ENCODE measurements at regions not wholly inside any gene's neighbourhood (a gene's known extent, or its start where the extent isn't known, plus 50 kb on each side); places are given as distances from the start of the nearest gene placed in this dataset.

DNA sequence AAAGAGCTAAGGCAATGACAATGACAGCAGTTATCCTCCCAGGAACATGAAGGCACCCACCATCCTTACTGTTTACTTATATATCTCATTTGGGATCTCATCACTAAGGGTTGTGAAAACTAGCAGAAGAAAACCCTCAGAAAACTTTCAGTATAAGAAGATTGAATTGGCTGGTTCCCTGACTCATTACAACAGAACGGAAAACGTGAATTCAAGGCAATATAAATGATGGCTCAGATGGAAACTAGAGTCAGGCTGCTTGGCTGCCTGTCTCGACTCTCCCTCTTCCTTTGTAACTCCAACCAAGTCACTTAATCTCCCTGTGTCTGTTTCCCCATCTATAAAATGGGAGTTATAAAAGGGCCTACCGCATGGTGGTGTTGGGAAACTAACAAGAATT is 387.1 kb upstream of the JARID2 start:
- H3K4me3 ChIP-seq (replicated peaks in 1 of 2; ENCODE audit: low read depth in 2 of 2, low read length in 2 of 2): no peak overlapping the region
- TF ChIP-seq, protein P1, sequence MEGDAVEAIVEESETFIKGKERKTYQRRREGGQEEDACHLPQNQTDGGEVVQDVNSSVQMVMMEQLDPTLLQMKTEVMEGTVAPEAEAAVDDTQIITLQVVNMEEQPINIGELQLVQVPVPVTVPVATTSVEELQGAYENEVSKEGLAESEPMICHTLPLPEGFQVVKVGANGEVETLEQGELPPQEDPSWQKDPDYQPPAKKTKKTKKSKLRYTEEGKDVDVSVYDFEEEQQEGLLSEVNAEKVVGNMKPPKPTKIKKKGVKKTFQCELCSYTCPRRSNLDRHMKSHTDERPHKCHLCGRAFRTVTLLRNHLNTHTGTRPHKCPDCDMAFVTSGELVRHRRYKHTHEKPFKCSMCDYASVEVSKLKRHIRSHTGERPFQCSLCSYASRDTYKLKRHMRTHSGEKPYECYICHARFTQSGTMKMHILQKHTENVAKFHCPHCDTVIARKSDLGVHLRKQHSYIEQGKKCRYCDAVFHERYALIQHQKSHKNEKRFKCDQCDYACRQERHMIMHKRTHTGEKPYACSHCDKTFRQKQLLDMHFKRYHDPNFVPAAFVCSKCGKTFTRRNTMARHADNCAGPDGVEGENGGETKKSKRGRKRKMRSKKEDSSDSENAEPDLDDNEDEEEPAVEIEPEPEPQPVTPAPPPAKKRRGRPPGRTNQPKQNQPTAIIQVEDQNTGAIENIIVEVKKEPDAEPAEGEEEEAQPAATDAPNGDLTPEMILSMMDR (IDR thresholded peaks at IDR 0.05; ENCODE audit: low read depth, low read length): no peak
- DNase-seq (ENCODE audit: low read depth in 2 of 2): no peak

DNA sequence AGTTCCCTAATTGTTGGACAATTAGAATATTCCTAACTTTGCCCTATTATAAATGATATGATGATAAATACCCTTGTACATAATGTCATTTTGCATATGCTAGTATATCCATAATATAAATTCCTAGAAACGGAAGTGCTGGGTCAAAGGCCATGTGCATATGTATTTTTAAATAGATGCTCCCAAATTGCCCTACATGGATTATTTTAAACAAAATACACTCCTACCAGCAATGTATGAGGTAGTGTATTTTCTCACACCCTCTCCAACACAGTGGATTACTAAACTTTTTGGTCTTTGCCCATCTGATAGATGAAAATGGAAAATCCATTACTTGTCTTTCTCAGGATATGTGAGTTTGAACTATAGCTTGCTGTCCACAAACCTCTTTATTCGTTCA is 385.1 kb upstream of the JARID2 start:
- DNase-seq (ENCODE audit: low read depth in 2 of 2): no peak
- no peak overlapping the region for H3K4me3 ChIP-seq (replicated peaks in 1 of 2; ENCODE audit: low read depth in 2 of 2, low read length in 2 of 2)
- TF ChIP-seq, protein P1 (IDR thresholded peaks at IDR 0.05; ENCODE audit: low read depth, low read length): no peak

DNA sequence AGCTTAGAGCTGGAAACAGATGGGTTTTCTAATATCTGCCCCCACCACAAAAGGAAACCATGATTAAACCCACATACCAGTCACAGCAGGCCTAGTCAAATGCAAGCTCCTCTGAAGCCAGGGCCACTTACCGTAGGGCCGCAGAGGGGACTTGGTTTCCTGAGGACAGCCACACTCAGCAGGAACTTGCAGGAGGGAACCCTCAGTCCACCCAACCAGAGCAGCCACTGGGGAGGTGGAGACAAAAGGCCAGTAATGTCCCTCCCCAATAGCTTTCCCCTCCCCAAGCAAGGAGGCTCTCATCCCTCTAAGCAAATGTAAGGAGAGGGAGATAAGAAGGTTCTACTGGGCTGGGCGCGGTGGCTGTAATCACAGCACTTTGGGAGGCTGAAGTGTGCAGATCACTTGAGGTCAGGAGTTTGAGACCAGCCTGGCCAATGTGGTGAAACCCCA is 384.4 kb upstream of the JARID2 start:
- DNase-seq (ENCODE audit: low read depth in 2 of 2): no peak
- TF ChIP-seq, protein P1 (IDR thresholded peaks at IDR 0.05; ENCODE audit: low read depth, low read length): no peak
- no peak overlapping the region for H3K4me3 ChIP-seq (replicated peaks in 1 of 2; ENCODE audit: low read depth in 2 of 2, low read length in 2 of 2)

DNA sequence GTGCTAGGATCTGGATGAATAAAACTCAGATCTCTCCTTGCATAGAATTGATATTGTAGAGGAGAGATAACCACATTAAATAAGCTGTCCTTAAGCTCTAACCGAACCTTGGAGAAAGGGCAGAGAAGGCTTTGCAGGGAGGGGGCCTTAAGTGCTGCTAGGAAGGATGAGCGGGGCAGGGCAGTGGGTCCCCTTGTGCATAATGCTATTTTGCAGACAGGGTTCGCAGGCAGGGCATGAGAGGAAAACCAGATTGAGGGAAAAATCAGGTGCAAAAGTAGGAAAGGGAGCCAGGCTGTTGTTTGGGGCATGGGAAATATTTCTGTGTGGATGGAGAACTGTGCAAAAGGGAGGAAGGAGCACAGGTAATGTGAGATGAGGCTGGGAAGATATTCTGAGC is 383.0 kb upstream of the JARID2 start:
- TF ChIP-seq, protein P1 (IDR thresholded peaks at IDR 0.05; ENCODE audit: low read depth, low read length): no peak
- no peak for DNase-seq (ENCODE audit: low read depth in 2 of 2)
- no peak overlapping the region for H3K4me3 ChIP-seq (replicated peaks in 1 of 2; ENCODE audit: low read depth in 2 of 2, low read length in 2 of 2)

DNA sequence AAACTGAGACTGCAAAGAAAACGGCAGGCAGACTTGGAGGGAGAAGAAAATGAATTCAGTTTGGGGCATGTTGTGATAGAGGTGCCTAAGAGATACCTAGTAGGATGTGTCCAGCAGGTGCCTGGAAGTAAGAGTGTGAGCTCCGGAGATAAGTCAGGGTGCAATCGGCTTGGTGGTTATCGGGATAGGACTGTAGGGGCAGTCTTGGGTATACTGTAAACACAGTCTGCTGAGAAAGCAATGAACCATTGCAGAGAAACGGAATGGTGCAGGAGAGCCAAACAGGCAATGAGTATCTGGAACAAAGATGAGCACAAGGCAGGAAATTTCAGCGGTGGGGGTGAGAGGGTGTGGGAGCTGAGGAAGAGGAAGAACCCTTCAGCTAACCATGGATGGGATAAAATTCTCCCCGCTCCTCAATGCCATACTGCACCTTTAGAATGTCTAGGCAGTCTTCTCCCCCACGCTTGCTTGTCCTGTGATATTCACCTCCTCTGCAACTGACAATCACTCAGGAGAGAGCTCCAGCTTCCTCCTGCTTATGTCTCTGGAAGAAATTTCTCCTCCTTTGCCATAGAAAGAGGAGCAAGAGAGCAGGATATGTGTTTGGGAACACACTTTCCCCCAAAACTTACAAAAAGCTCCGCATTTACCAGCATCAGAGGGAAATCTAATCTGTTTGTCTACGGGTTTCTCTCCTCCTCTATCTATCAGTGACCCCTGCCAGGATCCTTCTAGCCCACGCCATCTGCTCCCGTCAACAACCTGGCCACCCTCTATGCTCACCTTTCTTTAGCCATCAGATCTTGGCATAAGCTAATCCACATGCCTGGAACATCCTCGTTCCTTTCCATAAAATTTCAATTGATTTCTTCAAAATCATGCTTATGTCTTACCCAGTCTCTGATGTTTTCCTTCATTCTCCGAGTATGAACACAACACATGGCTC is 381.7 kb upstream of the JARID2 start:
- TF ChIP-seq, protein P1 (IDR thresholded peaks at IDR 0.05; ENCODE audit: low read depth, low read length): no peak
- H3K4me3 ChIP-seq (replicated peaks in 1 of 2; ENCODE audit: low read depth in 2 of 2, low read length in 2 of 2): no peak overlapping the region
- DNase-seq (ENCODE audit: low read depth in 2 of 2): no peak

DNA sequence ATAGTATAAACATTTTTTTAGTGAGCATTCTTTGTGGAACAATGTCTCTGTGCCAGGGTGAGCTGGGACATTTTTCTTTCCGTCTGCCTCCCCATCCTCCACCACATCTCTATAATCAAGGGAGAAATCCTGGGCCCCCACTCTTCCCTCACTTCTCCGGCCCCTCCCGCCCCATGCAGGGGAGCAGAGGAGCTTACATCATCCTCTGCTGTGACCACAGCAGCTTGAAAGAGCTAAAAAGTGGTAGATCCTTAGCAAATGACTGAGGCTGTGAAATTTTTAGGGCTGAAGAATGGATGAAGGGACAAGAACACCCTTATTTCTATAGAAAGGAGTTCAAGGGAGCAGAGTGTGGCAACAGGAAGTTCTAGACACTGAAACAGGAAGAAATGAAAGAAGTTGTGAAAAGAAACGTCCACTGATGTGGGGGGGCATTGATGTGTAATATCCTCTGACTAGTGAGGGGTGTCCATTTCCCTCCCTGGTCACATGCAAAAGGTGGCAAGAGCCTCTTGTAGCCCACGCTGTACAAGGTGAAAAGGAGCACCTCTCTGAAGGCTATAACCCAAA is 380.3 kb upstream of the JARID2 start:
- H3K4me3 ChIP-seq (replicated peaks in 1 of 2; ENCODE audit: low read depth in 2 of 2, low read length in 2 of 2): no peak overlapping the region
- DNase-seq (ENCODE audit: low read depth in 2 of 2): peak in 1 of 2 donors; percentile 36
- TF ChIP-seq, protein P1 (IDR thresholded peaks at IDR 0.05; ENCODE audit: low read depth, low read length): no peak
